Karpas-422 (cell line): ENCODE measurements at regions not wholly inside any gene's neighbourhood (a gene's known extent, or its start where the extent isn't known, plus 50 kb on each side); places are given as distances from the start of the nearest gene placed in this dataset.

Source experiments
- DNase-seq: peaks from one replicate; pipeline ENCODE4 v3.0.0-alpha.2; 2015
- H2AFZ ChIP-seq: fragments of 200-600 bp; sonication (generic); 2 replicates; pipeline ENCODE4 v1.6.1; 2014; ENCODE audit warnings: antibody characterized with exemption, low read length, mixed read lengths
- H3K27ac ChIP-seq: fragments of 200-600 bp; sonication (generic); 2 replicates; pipeline ENCODE4 v1.5.1; 2014; ENCODE audit warnings: mild to moderate bottlenecking, low read length, moderate library complexity
- H3K27me3 ChIP-seq: fragments of 200-600 bp; sonication (generic); 2 replicates; pipeline ENCODE4 v1.6.1; 2014; ENCODE audit warnings: low read length, mixed read lengths
- H3K36me3 ChIP-seq: fragments of 200-600 bp; sonication (generic); 2 replicates; pipeline ENCODE4 v1.6.1; 2014; ENCODE audit warnings: low read length, mixed read lengths; ENCODE audit not compliant: insufficient read depth
- H3K4me1 ChIP-seq: fragments of 200-600 bp; sonication (generic); 2 replicates; pipeline ENCODE4 v1.6.1; 2014; ENCODE audit warnings: mild to moderate bottlenecking, low read length, mixed read lengths
- H3K4me2 ChIP-seq: fragments of 200-600 bp; sonication (generic); 2 replicates; pipeline ENCODE4 v1.6.1; 2014; ENCODE audit warnings: low read length, low read depth, mild to moderate bottlenecking; ENCODE audit not compliant: poor library complexity, severe bottlenecking
- H3K4me3 ChIP-seq: fragments of 200-600 bp; sonication (generic); 2 replicates; pipeline ENCODE4 v1.5.1; 2014; ENCODE audit warnings: mild to moderate bottlenecking, antibody characterized with exemption, low read length, mixed read lengths
- H3K79me2 ChIP-seq: fragments of 200-600 bp; sonication (generic); 2 replicates; pipeline ENCODE4 v1.6.1; 2014; ENCODE audit warnings: mild to moderate bottlenecking, low read length, mixed read lengths
- H3K9ac ChIP-seq: fragments of 200-600 bp; sonication (generic); 2 replicates; pipeline ENCODE4 v1.6.0; 2014; ENCODE audit warnings: low read length
- H3K9me2 ChIP-seq: fragments of 200-600 bp; sonication (generic), shearing (Covaris generic); replicated peaks from 2 replicates; pipeline ENCODE4 v1.6.0; 2014; ENCODE audit warnings: mild to moderate bottlenecking, low read length, moderate library complexity; ENCODE audit not compliant: insufficient read depth
- H3K9me3 ChIP-seq: fragments of 300-700, 200-600 bp; sonication (generic); 2 replicates; pipeline ENCODE4 v1.6.1; 2014; ENCODE audit warnings: low read length, mixed read lengths
- H4K20me1 ChIP-seq: fragments of 200-600 bp; sonication (generic); 2 replicates; pipeline ENCODE4 v1.6.1; 2014; ENCODE audit warnings: mild to moderate bottlenecking, antibody characterized with exemption, low read length, low read depth; ENCODE audit not compliant: insufficient read depth

GRCh38 chr10:113300201-113300600 lies 252.7 kb upstream of the HABP2 start:
- no peak overlapping the region for H3K4me2 ChIP-seq

GRCh38 chr10:113300617-113301016 lies 252.2 kb upstream of the HABP2 start:
- no peak for DNase-seq
- Histone ChIP-seq H3K36me3 (no peaks in the 10 kb centered on the region), H3K27me3 (no peaks in the 10 kb centered on the region), H3K27ac (no peak overlapping the region), H3K79me2 (no peaks in the 10 kb centered on the region), H3K9me2 (no peaks in the 10 kb centered on the region), H3K4me1 (no peaks in the 10 kb centered on the region), H3K4me2 (no peak overlapping the region), H3K9me3 (no peaks in the 10 kb centered on the region), H3K9ac (no peak overlapping the region), H3K4me3 (no peak overlapping the region), H2AFZ (no peak overlapping the region), H4K20me1 (no peaks in the 10 kb centered on the region)

More at GRCh38 chr10:113300201-113300600, 252.7 kb upstream of the HABP2 start:
- no peak overlapping the region for H2AFZ ChIP-seq
- no peak overlapping the region for H3K4me3 ChIP-seq
- H3K79me2 ChIP-seq, result no peaks in the 10 kb centered on the region
- H3K9me3 ChIP-seq, result no peaks in the 10 kb centered on the region
- DNase-seq, result no peak
- no peaks in the 10 kb centered on the region for H4K20me1 ChIP-seq
- H3K27me3 ChIP-seq, result no peaks in the 10 kb centered on the region
- no peak overlapping the region for H3K27ac ChIP-seq
- no peak overlapping the region for H3K9ac ChIP-seq
- H3K36me3 ChIP-seq, result no peaks in the 10 kb centered on the region
- H3K9me2 ChIP-seq, result no peaks in the 10 kb centered on the region
- no peaks in the 10 kb centered on the region for H3K4me1 ChIP-seq

GRCh38 chr10:113301342-113301984 lies 251.4 kb upstream of the HABP2 start:
- Histone ChIP-seq H3K36me3 (no peaks in the 10 kb centered on the region), H3K27ac (no peak overlapping the region), H4K20me1 (no peaks in the 10 kb centered on the region), H3K79me2 (no peaks in the 10 kb centered on the region), H3K9me2 (no peaks in the 10 kb centered on the region), H3K27me3 (no peaks in the 10 kb centered on the region), H3K4me1 (no peaks in the 10 kb centered on the region), H2AFZ (no peak overlapping the region), H3K4me3 (no peak overlapping the region), H3K9me3 (no peaks in the 10 kb centered on the region), H3K9ac (no peak overlapping the region), H3K4me2 (no peak overlapping the region)
- peak; percentile 64 for DNase-seq

- no peaks in the 10 kb centered on the region for H3K79me2 ChIP-seq
- no peaks in the 10 kb centered on the region for H3K27me3 ChIP-seq
- DNase-seq, result no peak
- H3K36me3 ChIP-seq, result no peaks in the 10 kb centered on the region
- no peaks in the 10 kb centered on the region for H4K20me1 ChIP-seq
- no peaks in the 10 kb centered on the region for H3K4me1 ChIP-seq
- H3K27ac ChIP-seq, result no peak overlapping the region
- no peak overlapping the region for H3K4me2 ChIP-seq
- H2AFZ ChIP-seq, result no peak overlapping the region
- H3K9ac ChIP-seq, result no peak overlapping the region
- no peaks in the 10 kb centered on the region for H3K9me2 ChIP-seq
- H3K9me3 ChIP-seq, result no peaks in the 10 kb centered on the region
- H3K4me3 ChIP-seq, result no peak overlapping the region
Measured at GRCh38 chr10:113302062-113302461, 250.8 kb upstream of the HABP2 start.

GRCh38 chr10:113303544-113304146 lies 249.2 kb upstream of the HABP2 start:
- H3K4me2 ChIP-seq, result no peak overlapping the region
- H3K9ac ChIP-seq, result no peak overlapping the region
- H3K4me3 ChIP-seq, result no peak overlapping the region
- no peaks in the 10 kb centered on the region for H3K9me2 ChIP-seq
- H3K4me1 ChIP-seq, result no peaks in the 10 kb centered on the region
- DNase-seq, result no peak
- no peaks in the 10 kb centered on the region for H3K27me3 ChIP-seq
- H3K79me2 ChIP-seq, result no peaks in the 10 kb centered on the region
- no peaks in the 10 kb centered on the region for H3K9me3 ChIP-seq
- no peak overlapping the region for H2AFZ ChIP-seq
- no peak overlapping the region for H3K27ac ChIP-seq
- H3K36me3 ChIP-seq, result no peaks in the 10 kb centered on the region
- H4K20me1 ChIP-seq, result no peaks in the 10 kb centered on the region

GRCh38 chr10:113304726-113305125 lies 248.1 kb upstream of the HABP2 start:
- Histone ChIP-seq H3K27me3 (no peaks in the 10 kb centered on the region), H3K27ac (no peak overlapping the region), H3K9ac (no peak overlapping the region), H3K9me2 (no peaks in the 10 kb centered on the region), H3K36me3 (no peaks in the 10 kb centered on the region), H4K20me1 (no peaks in the 10 kb centered on the region), H3K4me2 (no peak overlapping the region), H3K4me3 (no peak overlapping the region), H3K4me1 (no peaks in the 10 kb centered on the region), H2AFZ (no peak overlapping the region), H3K79me2 (no peaks in the 10 kb centered on the region), H3K9me3 (no peaks in the 10 kb centered on the region)
- no peak for DNase-seq

GRCh38 chr10:113305871-113306270 lies 247.0 kb upstream of the HABP2 start:
- Histone ChIP-seq H3K27ac (no peak overlapping the region), H3K9me3 (no peaks in the 10 kb centered on the region), H3K9me2 (no peaks in the 10 kb centered on the region), H3K4me3 (no peak overlapping the region), H2AFZ (no peak overlapping the region), H3K4me2 (no peak overlapping the region), H3K79me2 (no peaks in the 10 kb centered on the region), H4K20me1 (no peaks in the 10 kb centered on the region), H3K4me1 (no peaks in the 10 kb centered on the region), H3K9ac (no peak overlapping the region), H3K27me3 (no peaks in the 10 kb centered on the region), H3K36me3 (no peaks in the 10 kb centered on the region)
- no peak for DNase-seq

- no peak overlapping the region for H2AFZ ChIP-seq
- H3K4me2 ChIP-seq, result no peak overlapping the region
Measured at GRCh38 chr10:113309791-113310190, 243.1 kb upstream of the HABP2 start.

More at GRCh38 chr10:113309791-113310190, 243.1 kb upstream of the HABP2 start:
- Histone ChIP-seq H3K27me3 (no peaks in the 10 kb centered on the region), H3K9ac (no peak overlapping the region), H4K20me1 (no peaks in the 10 kb centered on the region), H3K9me2 (no peaks in the 10 kb centered on the region), H3K4me1 (no peaks in the 10 kb centered on the region), H3K36me3 (no peaks in the 10 kb centered on the region), H3K4me3 (no peak overlapping the region), H3K27ac (no peak overlapping the region), H3K79me2 (no peaks in the 10 kb centered on the region), H3K9me3 (no peaks in the 10 kb centered on the region)
- DNase-seq, result no peak
